Sigmoid colon (tissue), 6 donors: ENCODE measurements at regions not wholly inside any gene's neighbourhood (a gene's known extent, or its start where the extent isn't known, plus 50 kb on each side); places are given as distances from the start of the nearest gene placed in this dataset.
"Not testable (repeated sequence)": the region's sequence is repeated elsewhere in the genome, so short reads cannot be mapped to it uniquely, and the experiment has no call there.

Experiments
- DNase-seq: peaks from one replicate; pipeline ENCODE4 v3.0.0-alpha.2; 2019
- H3K27ac ChIP-seq, 4 donors: fragments of 200-600 bp; sonication (generic); one replicate each; pipeline ENCODE4 v1.5.1; 2016 to 2019; ENCODE audit warnings: mild to moderate bottlenecking in 1 of 4
- H3K27me3 ChIP-seq, 3 donors: fragments of 200-600 bp; sonication (generic); one replicate each; pipeline ENCODE4 v1.5.1; 2019; ENCODE audit warnings: mild to moderate bottlenecking in 1 of 3
- H3K36me3 ChIP-seq, 4 donors: fragments of 200-600 bp; sonication (generic); one replicate each; pipeline ENCODE4 v1.5.1; 2016 to 2019
- H3K4me1 ChIP-seq, 4 donors: fragments of 200-600 bp; sonication (generic); one replicate each; pipeline ENCODE4 v1.5.1; 2017 to 2019
- H3K4me3 ChIP-seq, 4 donors: fragments of 200-600 bp; sonication (generic); one replicate each; pipeline ENCODE4 v1.5.1; 2017 to 2019; ENCODE audit warnings: mild to moderate bottlenecking in 2 of 4, moderate library complexity in 1 of 4
- H3K9me3 ChIP-seq, 4 donors: fragments of 200-600 bp in 3 of 4; sonication (generic) in 3 of 4; one replicate each; pipeline versions ENCODE4 v1.5.1 to v1.6.1; 2013 to 2019
- EP300 ChIP-seq, 4 donors: sonication (generic); formaldehyde crosslinking; IDR thresholded peaks; one replicate each; pipeline ENCODE4 v1.6.1; 2017; ENCODE audit warnings: antibody characterized with exemption in 4 of 4
- POLR2A ChIP-seq, 2 donors: fragments of 450-650 bp; IDR thresholded peaks; one replicate each; pipeline ENCODE4 v1.6.1; 2016; ENCODE audit warnings: antibody characterized with exemption in 2 of 2, mild to moderate bottlenecking in 2 of 2, moderate library complexity in 2 of 2
- POLR2AphosphoS5 ChIP-seq, 4 donors: sonication (generic); formaldehyde crosslinking; IDR thresholded peaks; one replicate each; pipeline ENCODE4 v1.6.1; 2017; ENCODE audit warnings: antibody characterized with exemption in 4 of 4
- WGBS, 2 donors: extraction: QIAGEN DNeasy Blood & Tissue Kit; methylation state at CpG; one replicate each; pipeline ENCODE4 v1.1.7; 2013; 5-methylcytosine and 5-hydroxymethylcytosine counted together
- intact Hi-C: fragments of 100-400 bp; cut with DNase I; formaldehyde crosslinking; loops from one replicate; pipeline ENCODE4 v1.15.1; 2023
- TF ChIP-seq, protein P1 (sequence below), 4 experiments: fragments of 450-650 bp in 3 of 4; fragments of 200-600 bp in 1 of 4; IDR thresholded peaks; one replicate each; pipeline ENCODE4 v1.5.1; 2016 to 2019; ENCODE audit warnings: antibody characterized with exemption in 4 of 4, mild to moderate bottlenecking in 3 of 4, moderate library complexity in 2 of 4
- donor health status: healthy with polysubstance abuse.
- donor health status: healthy.

DNA sequence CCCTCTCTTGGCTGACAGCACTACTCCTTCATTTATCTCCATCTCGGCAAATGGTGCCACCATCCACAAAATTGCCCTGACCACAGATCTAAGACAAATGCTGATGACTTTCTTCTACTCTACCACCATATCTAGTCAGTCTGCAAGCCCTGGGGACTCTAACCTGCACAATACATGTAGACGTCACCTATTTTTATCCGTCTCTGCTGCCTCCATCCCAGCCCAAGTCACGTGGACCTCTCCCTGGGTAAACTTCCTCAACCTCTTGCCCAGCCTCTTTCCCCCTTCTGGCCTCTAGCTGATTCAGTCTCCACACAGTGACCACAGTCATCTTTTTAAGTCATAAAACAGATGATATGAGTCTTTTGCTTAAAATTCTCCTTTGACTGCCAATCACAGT, 1203.0 kb downstream of the AACS start:
- intact Hi-C loops = no loop called here
- H3K4me1 ChIP-seq = no peaks in the 10 kb centered on the region
- H3K9me3 ChIP-seq = no peaks in the 10 kb centered on the region
- 84 to 93% methylated on average over 4 of the region's 4 CpGs for WGBS, 2 donors
- no peaks in the 10 kb centered on the region for H3K36me3 ChIP-seq
- DNase-seq = no peak
- no peak overlapping the region for H3K27ac ChIP-seq
- no peak for TF ChIP-seq POLR2AphosphoS5 (IDR thresholded peaks at IDR 0.05)
- no peak for TF ChIP-seq EP300 (IDR thresholded peaks at IDR 0.05)
- TF ChIP-seq POLR2A (IDR thresholded peaks at IDR 0.05) = no peak
- TF ChIP-seq, protein P1, sequence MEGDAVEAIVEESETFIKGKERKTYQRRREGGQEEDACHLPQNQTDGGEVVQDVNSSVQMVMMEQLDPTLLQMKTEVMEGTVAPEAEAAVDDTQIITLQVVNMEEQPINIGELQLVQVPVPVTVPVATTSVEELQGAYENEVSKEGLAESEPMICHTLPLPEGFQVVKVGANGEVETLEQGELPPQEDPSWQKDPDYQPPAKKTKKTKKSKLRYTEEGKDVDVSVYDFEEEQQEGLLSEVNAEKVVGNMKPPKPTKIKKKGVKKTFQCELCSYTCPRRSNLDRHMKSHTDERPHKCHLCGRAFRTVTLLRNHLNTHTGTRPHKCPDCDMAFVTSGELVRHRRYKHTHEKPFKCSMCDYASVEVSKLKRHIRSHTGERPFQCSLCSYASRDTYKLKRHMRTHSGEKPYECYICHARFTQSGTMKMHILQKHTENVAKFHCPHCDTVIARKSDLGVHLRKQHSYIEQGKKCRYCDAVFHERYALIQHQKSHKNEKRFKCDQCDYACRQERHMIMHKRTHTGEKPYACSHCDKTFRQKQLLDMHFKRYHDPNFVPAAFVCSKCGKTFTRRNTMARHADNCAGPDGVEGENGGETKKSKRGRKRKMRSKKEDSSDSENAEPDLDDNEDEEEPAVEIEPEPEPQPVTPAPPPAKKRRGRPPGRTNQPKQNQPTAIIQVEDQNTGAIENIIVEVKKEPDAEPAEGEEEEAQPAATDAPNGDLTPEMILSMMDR (IDR thresholded peaks at IDR 0.05) = no peak
- no peak overlapping the region for H3K4me3 ChIP-seq
- H3K27me3 ChIP-seq = no peaks in the 10 kb centered on the region

DNA sequence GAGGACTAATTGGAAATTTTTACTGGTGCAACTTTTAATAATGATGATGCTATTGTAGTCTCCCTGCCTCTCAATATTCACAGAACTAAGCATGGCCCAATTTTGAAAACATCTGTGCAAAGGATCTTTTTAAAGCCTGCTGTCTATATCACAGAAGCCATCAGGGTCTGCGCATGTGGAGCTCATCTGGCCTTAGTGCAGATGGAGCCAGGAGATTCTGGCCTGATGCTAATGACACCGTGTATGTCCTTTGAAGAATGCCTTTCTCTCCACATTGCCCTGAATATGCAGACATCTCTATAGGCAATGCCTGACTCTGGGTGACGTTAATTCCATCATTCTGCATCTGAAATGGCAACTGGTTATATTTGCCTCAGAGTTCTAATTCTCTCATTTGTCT, 1205.9 kb downstream of the AACS start:
- Histone ChIP-seq H3K9me3 (peaks cover 0 to 3% (median 0%) of the 10 kb centered on the region in 4 donors), H3K27me3 (no peaks in the 10 kb centered on the region), H3K4me3 (no peak overlapping the region), H3K27ac (no peak overlapping the region), H3K4me1 (no peaks in the 10 kb centered on the region), H3K36me3 (no peaks in the 10 kb centered on the region)
- intact Hi-C loops = no loop called here
- WGBS, 2 donors = 68 to 80% methylated on average over 3 of the region's 3 CpGs
- no peak for TF ChIP-seq EP300 (IDR thresholded peaks at IDR 0.05)
- TF ChIP-seq POLR2A (IDR thresholded peaks at IDR 0.05) = no peak
- TF ChIP-seq, protein P1 (IDR thresholded peaks at IDR 0.05) = no peak
- no peak for DNase-seq

DNA sequence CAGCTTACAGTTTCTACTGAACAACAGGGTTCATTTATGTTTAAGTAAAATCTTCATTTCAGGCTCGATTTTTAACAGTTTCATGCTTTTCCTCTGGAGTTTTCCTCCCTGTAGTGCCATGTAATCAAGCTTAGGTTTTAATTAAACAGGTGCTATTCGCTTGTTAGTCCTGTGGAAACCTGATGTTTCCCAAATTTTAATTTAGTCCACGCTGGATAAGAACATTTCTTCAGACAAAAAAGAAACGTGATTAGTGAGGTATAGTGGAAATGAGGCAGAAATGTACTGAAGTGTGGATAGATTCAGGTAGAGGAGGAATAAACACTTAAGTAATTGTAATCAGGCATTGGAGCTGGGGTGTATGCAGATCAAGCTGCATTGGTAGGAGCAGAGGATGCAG, 1217.5 kb downstream of the AACS start:
- H3K4me1 ChIP-seq = no peaks in the 10 kb centered on the region
- no peak overlapping the region for H3K4me3 ChIP-seq
- H3K9me3 ChIP-seq = no peaks in the 10 kb centered on the region
- H3K27ac ChIP-seq = no peak overlapping the region
- H3K27me3 ChIP-seq = no peaks in the 10 kb centered on the region
- DNase-seq = no peak
- 52 to 66% methylated on average over 4 of the region's 4 CpGs for WGBS, 2 donors
- no peaks in the 10 kb centered on the region for H3K36me3 ChIP-seq
- no peak for TF ChIP-seq POLR2A (IDR thresholded peaks at IDR 0.05)
- TF ChIP-seq POLR2AphosphoS5 (IDR thresholded peaks at IDR 0.05) = no peak
- TF ChIP-seq EP300 (IDR thresholded peaks at IDR 0.05) = no peak
- TF ChIP-seq, protein P1 (IDR thresholded peaks at IDR 0.05) = no peak
- intact Hi-C loops = no loop called here

DNA sequence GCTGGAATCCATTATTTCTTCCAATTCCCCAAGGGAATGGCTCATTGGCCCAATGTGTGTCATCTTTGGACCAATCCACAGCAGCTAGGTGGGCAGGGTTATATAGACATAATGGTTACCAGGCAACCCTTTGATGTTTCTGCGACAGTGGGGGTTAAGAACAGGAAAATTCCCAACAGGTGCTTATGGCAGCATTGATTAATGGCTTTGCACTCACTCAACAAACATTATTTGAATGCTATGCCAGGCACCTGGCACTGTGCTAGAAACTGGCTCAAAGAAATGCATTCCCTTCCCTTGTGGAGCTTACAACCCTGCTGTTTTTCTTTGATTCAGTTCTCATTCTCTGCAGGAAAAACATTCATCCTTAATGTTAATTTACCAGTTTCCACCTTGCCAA, 1221.0 kb downstream of the AACS start:
- WGBS, 2 donors = 58 to 80% methylated on average over 1 of the region's 1 CpG
- no peaks in the 10 kb centered on the region for H3K36me3 ChIP-seq

DNA sequence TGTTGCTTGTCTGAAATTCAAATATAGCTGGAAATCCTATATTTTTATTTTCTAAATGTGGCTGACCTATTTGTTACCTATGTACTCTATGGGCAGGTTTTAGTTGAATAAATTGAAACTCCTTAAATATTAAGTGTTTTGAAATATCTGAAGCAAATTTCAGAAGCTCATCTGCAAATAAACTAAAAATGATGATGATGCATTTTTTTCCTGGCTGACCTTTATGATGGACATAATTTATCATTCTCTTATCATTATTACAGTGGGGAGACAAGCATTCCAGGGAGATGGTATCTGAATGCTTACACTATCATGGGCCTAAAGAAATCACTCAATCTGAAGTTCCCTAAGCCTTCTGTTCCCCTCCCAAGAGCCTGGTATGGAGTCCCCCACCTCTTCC, 1225.2 kb downstream of the AACS start:
- Histone ChIP-seq H3K4me3 (no peak overlapping the region), H3K4me1 (no peaks in the 10 kb centered on the region), H3K9me3 (peaks cover 0 to 5% (median 0%) of the 10 kb centered on the region in 4 donors), H3K27ac (no peak overlapping the region), H3K27me3 (no peaks in the 10 kb centered on the region), H3K36me3 (no peaks in the 10 kb centered on the region)
- intact Hi-C loops = no loop called here
- TF ChIP-seq, protein P1 (IDR thresholded peaks at IDR 0.05) = no peak
- no peak for DNase-seq

More for the DNA sequence above, 1221.0 kb downstream of the AACS start:
- Histone ChIP-seq H3K9me3 (no peaks in the 10 kb centered on the region), H3K27ac (no peak overlapping the region), H3K4me3 (no peak overlapping the region), H3K27me3 (no peaks in the 10 kb centered on the region), H3K4me1 (no peaks in the 10 kb centered on the region)
- no peak for DNase-seq
- intact Hi-C loops = no loop called here
- no peak for TF ChIP-seq POLR2AphosphoS5 (IDR thresholded peaks at IDR 0.05)
- TF ChIP-seq POLR2A (IDR thresholded peaks at IDR 0.05) = no peak
- TF ChIP-seq EP300 (IDR thresholded peaks at IDR 0.05) = no peak
- TF ChIP-seq, protein P1 (IDR thresholded peaks at IDR 0.05) = no peak

DNA sequence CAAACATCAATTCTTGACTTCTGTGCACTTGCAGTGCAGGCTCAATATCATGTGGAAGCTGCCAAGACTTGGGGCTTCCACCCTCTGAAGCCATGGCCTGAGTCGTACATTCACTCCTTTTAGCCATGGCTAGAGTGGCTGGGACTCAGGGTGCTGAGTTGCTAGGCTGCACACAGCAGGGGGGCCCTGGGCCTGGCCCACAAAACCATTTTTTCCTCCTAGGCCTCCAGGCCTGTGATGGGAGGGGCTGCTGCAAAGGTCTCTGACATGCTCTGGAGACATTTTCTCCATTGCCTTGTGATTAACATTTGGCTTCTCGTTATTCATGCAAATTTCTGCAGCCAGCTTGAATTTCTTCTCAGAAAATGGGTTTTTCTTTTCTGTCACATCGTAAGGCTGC, 1226.8 kb downstream of the AACS start:
- H3K36me3 ChIP-seq, DNase-seq, H3K4me3 ChIP-seq, intact Hi-C loops, H3K9me3 ChIP-seq, H3K4me1 ChIP-seq, H3K27ac ChIP-seq, H3K27me3 ChIP-seq: not testable (repeated sequence)
- WGBS, 2 donors = 74 to 86% methylated on average over 3 of the region's 3 CpGs
